H1 (cell line): ENCODE measurements at regions not wholly inside any gene's neighbourhood (a gene's known extent, or its start where the extent isn't known, plus 50 kb on each side); places are given as distances from the start of the nearest gene placed in this dataset.

Source experiments
- CTCF ChIA-PET: fragments of 300-600 bp; sonication (Branson Sonifier 250); formaldehyde crosslinking; loops from one replicate; lab custom pipeline; 2021; ENCODE audit not compliant: partially characterized antibody; lab: Charles Lee
- POLR2A ChIA-PET: fragments of 300-600 bp; sonication (Branson Sonifier 250); formaldehyde crosslinking; loops from one replicate; lab custom pipeline; 2021; ENCODE audit warnings: inconsistent platforms; ENCODE audit not compliant: partially characterized antibody; lab: Charles Lee
- DNase-seq, 2 experiments: peaks; one replicate each; pipeline versions ENCODE4 v3.0.0 to v3.0.0-alpha.2; 2010 to 2022; ENCODE audit warnings: low spot score in 2 of 2, low read depth in 1 of 2, mixed read lengths in 1 of 2
- FAIRE-seq: peaks from 2 replicates; lab custom pipeline; 2011; peaks lifted over from hg19 to GRCh38; lab: Jason Lieb, UNC
- H2AFZ ChIP-seq: 2 replicates; pipeline ENCODE4 v1.8.1; 2012; ENCODE audit warnings: low read length, inconsistent platforms
- H2AK5ac ChIP-seq: 2 replicates; pipeline ENCODE4 v1.6.1; 2013; ENCODE audit warnings: low read depth, low read length
- H2BK120ac ChIP-seq: replicated peaks from 2 replicates; pipeline ENCODE3; 2013; ENCODE audit warnings: low read depth, low read length, inconsistent platforms
- H2BK12ac ChIP-seq: 2 replicates; pipeline ENCODE4 v1.6.1; 2013; ENCODE audit warnings: low read depth, low read length
- H2BK15ac ChIP-seq: 2 replicates; pipeline ENCODE4 v1.6.1; 2013; ENCODE audit warnings: low read length
- H2BK20ac ChIP-seq: 2 replicates; pipeline ENCODE4 v1.6.1; 2013; ENCODE audit warnings: low read length
- H2BK5ac ChIP-seq: 2 replicates; pipeline ENCODE4 v1.6.1; 2013; ENCODE audit warnings: low read depth, low read length
- H3K14ac ChIP-seq: 2 replicates; pipeline ENCODE4 v1.6.1; 2013; ENCODE audit warnings: inconsistent platforms; ENCODE audit not compliant: insufficient read length
- H3K18ac ChIP-seq: 2 replicates; pipeline ENCODE4 v1.6.1; 2013; ENCODE audit warnings: low read length; ENCODE audit errors: extremely low read depth
- H3K23ac ChIP-seq: 2 replicates; pipeline ENCODE4 v1.6.1; 2013; ENCODE audit warnings: inconsistent platforms; ENCODE audit not compliant: insufficient read length
- H3K23me2 ChIP-seq: 2 replicates; pipeline ENCODE4 v1.6.1; 2013; ENCODE audit warnings: low read depth, low read length
- H3K27ac ChIP-seq: 2 replicates; pipeline ENCODE4 v1.6.1; 2011; ENCODE audit warnings: low read depth, low read length, inconsistent platforms
- H3K27me3 ChIP-seq, 4 experiments: replicated peaks in 1 of 4; 1 replicate in 1 of 4; 2 replicates in 3 of 4; pipeline versions ENCODE4 v1.6.1 to v1.8.1; 2011 to 2013; ENCODE audit warnings: low read length in 3 of 4, mild to moderate bottlenecking in 3 of 4, inconsistent platforms in 2 of 4, mixed read lengths in 2 of 4, moderate library complexity in 1 of 4; ENCODE audit not compliant: control insufficient read depth in 3 of 4, insufficient read depth in 3 of 4; ENCODE audit errors: extremely low read depth in 1 of 4
- H3K36me3 ChIP-seq, 4 experiments: 2 replicates each; pipeline versions ENCODE4 v1.6.1 to v1.8.1; 2011 to 2013; ENCODE audit warnings: mild to moderate bottlenecking in 4 of 4, low read length in 3 of 4, moderate library complexity in 2 of 4, control low read depth in 1 of 4, inconsistent platforms in 1 of 4; ENCODE audit not compliant: insufficient read depth in 4 of 4, control insufficient read depth in 2 of 4
- H3K4ac ChIP-seq: replicated peaks from 2 replicates; pipeline ENCODE3; 2013; ENCODE audit warnings: low read length, low read depth, mixed read lengths, inconsistent platforms; ENCODE audit not compliant: insufficient read length
- H3K4me1 ChIP-seq, 4 experiments: replicated peaks in 1 of 4; 1 replicate in 1 of 4; 2 replicates in 3 of 4; pipeline versions ENCODE4 v1.6.1 to v1.8.1; 2011 to 2013; ENCODE audit warnings: low read length in 3 of 4, inconsistent platforms in 2 of 4, mixed read lengths in 1 of 4; ENCODE audit not compliant: insufficient read depth in 4 of 4, control insufficient read depth in 3 of 4
- H3K4me2 ChIP-seq, 2 experiments: 2 replicates each; pipeline versions ENCODE4 v1.6.1 to v1.8.1; 2011 to 2013; ENCODE audit warnings: low read depth in 2 of 2, low read length in 2 of 2, control low read depth in 1 of 2, inconsistent platforms in 1 of 2, mild to moderate bottlenecking in 1 of 2; ENCODE audit not compliant: insufficient read depth in 1 of 2
- H3K4me3 ChIP-seq, 4 experiments: fragments of 200-600, 300-600 bp in 1 of 4; sonication (generic), shearing (Covaris generic), sonication (Bioruptor Twin) in 1 of 4; 2 replicates each; pipeline versions ENCODE4 v1.5.1 to v1.8.1; 2011 to 2016; ENCODE audit warnings: low read length in 4 of 4, low read depth in 3 of 4, control low read depth in 2 of 4, inconsistent platforms in 2 of 4, mild to moderate bottlenecking in 2 of 4, mixed read lengths in 1 of 4, moderate library complexity in 1 of 4; ENCODE audit not compliant: insufficient read depth in 2 of 4; ENCODE audit errors: extremely low read depth in 1 of 4
- H3K56ac ChIP-seq: replicated peaks from 2 replicates; pipeline ENCODE3; 2013; ENCODE audit warnings: low read depth, mild to moderate bottlenecking, mixed read lengths, low read length, inconsistent platforms; ENCODE audit not compliant: insufficient read length
- H3K79me1 ChIP-seq: 2 replicates; pipeline ENCODE4 v1.6.1; 2013; ENCODE audit warnings: low read depth, low read length, control low read depth
- H3K79me2 ChIP-seq, 2 experiments: 2 replicates each; pipeline versions ENCODE4 v1.6.1 to v1.8.1; 2012 to 2013; ENCODE audit warnings: low read length in 2 of 2, mild to moderate bottlenecking in 2 of 2, inconsistent platforms in 1 of 2; ENCODE audit not compliant: insufficient read depth in 2 of 2, control insufficient read depth in 1 of 2
- H3K9ac ChIP-seq, 4 experiments: replicated peaks in 1 of 4; 1 replicate in 1 of 4; 2 replicates in 3 of 4; pipeline versions ENCODE4 v1.6.1 to v1.8.1; 2011 to 2013; ENCODE audit warnings: low read depth in 3 of 4, low read length in 3 of 4, control low read depth in 2 of 4, mild to moderate bottlenecking in 2 of 4, moderate library complexity in 2 of 4, inconsistent platforms in 1 of 4; ENCODE audit errors: extremely low read depth in 1 of 4
- H3K9me3 ChIP-seq, 2 experiments: 2 replicates each; pipeline versions ENCODE4 v1.6.1 to v1.8.1; 2012 to 2013; ENCODE audit warnings: mild to moderate bottlenecking in 2 of 2, moderate library complexity in 2 of 2, control low read depth in 1 of 2, inconsistent platforms in 1 of 2, low read depth in 1 of 2, low read length in 1 of 2, mixed read lengths in 1 of 2; ENCODE audit not compliant: insufficient read depth in 2 of 2
- H4K20me1 ChIP-seq, 2 experiments: replicated peaks in 1 of 2; 2 replicates each; pipeline versions ENCODE3 to v1.8.1; 2011 to 2013; ENCODE audit warnings: inconsistent platforms in 2 of 2, low read length in 2 of 2, mild to moderate bottlenecking in 1 of 2; ENCODE audit not compliant: insufficient read depth in 2 of 2, control insufficient read depth in 1 of 2
- H4K5ac ChIP-seq: 2 replicates; pipeline ENCODE4 v1.6.1; 2013; ENCODE audit warnings: low read length, low read depth, mixed read lengths, inconsistent platforms; ENCODE audit not compliant: insufficient read length
- H4K8ac ChIP-seq: 2 replicates; pipeline ENCODE4 v1.8.0; 2013; ENCODE audit warnings: mild to moderate bottlenecking, moderate library complexity, low read length, inconsistent platforms; ENCODE audit not compliant: insufficient read depth; ENCODE audit errors: extremely low read depth
- H4K91ac ChIP-seq: replicated peaks from 2 replicates; pipeline ENCODE3; 2013; ENCODE audit warnings: low read length, mixed read lengths, inconsistent platforms; ENCODE audit not compliant: insufficient read length
- ASH2L ChIP-seq: fragments of 200-600, 300-600 bp; sonication (generic); IDR thresholded peaks from one replicate; pipeline ENCODE4 v1.7.1; 2017; ENCODE audit warnings: low read length
- ATF2 ChIP-seq: IDR thresholded peaks from 2 replicates; pipeline ENCODE4 v1.6.1; 2012; ENCODE audit warnings: low read length, inconsistent platforms
- CHD2 ChIP-seq: IDR thresholded peaks from 2 replicates; pipeline ENCODE4 v1.6.1; 2012; ENCODE audit warnings: low read length, improper control_type of control experiment
- CTBP2 ChIP-seq: IDR thresholded peaks from 2 replicates; pipeline ENCODE4 v1.7.0; 2011; ENCODE audit warnings: borderline replicate concordance, mild to moderate bottlenecking, moderate library complexity, mixed read lengths, low read length; ENCODE audit not compliant: insufficient read depth, insufficient read length
- EP300 ChIP-seq, 2 experiments: IDR thresholded peaks; 1 replicate in 1 of 2; 2 replicates in 1 of 2; pipeline ENCODE4 v1.6.1; 2011 to 2012; ENCODE audit warnings: low read depth in 2 of 2, low read length in 2 of 2, mild to moderate bottlenecking in 2 of 2, borderline replicate concordance in 1 of 2, inconsistent platforms in 1 of 2, moderate library complexity in 1 of 2
- FOSL1 ChIP-seq: IDR thresholded peaks from 2 replicates; pipeline ENCODE4 v1.6.1; 2011; ENCODE audit warnings: mild to moderate bottlenecking, low read depth, low read length, moderate library complexity; ENCODE audit not compliant: insufficient read depth
- TAF1 ChIP-seq: IDR thresholded peaks from 2 replicates; pipeline ENCODE4 v1.6.1; 2011; ENCODE audit warnings: mild to moderate bottlenecking, low read depth, low read length
- WGBS, 2 experiments: shearing (Covaris generic) in 1 of 2; methylation state at CpG; one replicate each; pipeline versions ENCODE4 v1.1.6 to v1.1.7; 2013 to 2015; ENCODE audit warnings: low lambda C conversion rate in 2 of 2, mixed read lengths in 2 of 2, inconsistent platforms in 1 of 2, low coverage in 1 of 2, missing lambda C conversion rate in 1 of 2; ENCODE audit not compliant: insufficient replicate concordance in 2 of 2, insufficient coverage in 1 of 2, insufficient read length in 1 of 2; ENCODE audit errors: extremely low coverage in 1 of 2, missing lambda C conversion rate in 1 of 2; 5-methylcytosine and 5-hydroxymethylcytosine counted together

GRCh38 chr6:21340573-21340972, 253.0 kb upstream of the SOX4 start:
- Histone ChIP-seq H2BK120ac (no peak overlapping the region), H3K56ac (no peak overlapping the region), H2BK5ac (no peak overlapping the region), H3K79me1 (no peaks in the 10 kb centered on the region), H3K4me1 (no peaks in the 10 kb centered on the region), H2BK12ac (no peak overlapping the region), H2BK15ac (no peak overlapping the region), H3K27me3 (no peaks in the 10 kb centered on the region)
- WGBS, 2 experiments, result 74% methylated on average over 3 of the region's 3 CpGs; no CpG with 5 or more reads in 1 of the 2 experiments
- POLR2A ChIA-PET, result no interaction called here
- FAIRE-seq, result no peak
- TF ChIP-seq ASH2L (no peak), TAF1 (no peak), FOSL1 (no peak), EP300 (IDR thresholded peaks at IDR 0.05; ENCODE audit: borderline replicate concordance in 1 of 2, low read depth in 2 of 2, low read length in 2 of 2) (no peak), CTBP2 (no peak), ATF2 (no peak), CHD2 (no peak)
- TF ChIP-seq, all 59 proteins: peak for 0
- Histone ChIP-seq H4K8ac (no peak overlapping the region), H3K4me3 (no peak overlapping the region), H3K23ac (no peak overlapping the region), H4K91ac (no peak overlapping the region), H2AK5ac (no peak overlapping the region), H3K9me3 (no peaks in the 10 kb centered on the region), H3K4ac (no peak overlapping the region), H3K23me2 (no peaks in the 10 kb centered on the region; the same call in 1 of the 2 replicates), H3K18ac (no peak overlapping the region), H2AFZ (no peak overlapping the region), H4K20me1 (no peaks in the 10 kb centered on the region), H3K14ac (no peak overlapping the region), H3K9ac (no peak overlapping the region), H3K4me2 (no peak overlapping the region), H3K36me3 (no peaks in the 10 kb centered on the region), H2BK20ac (no peak overlapping the region), H3K79me2 (no peaks in the 10 kb centered on the region), H4K5ac (no peak overlapping the region), H3K27ac (no peak overlapping the region)
- CTCF ChIA-PET, result no interaction called here
- DNase-seq, result no peak
